Aorta (tissue), 5 donors: ENCODE measurements at regions not wholly inside any gene's neighbourhood (a gene's known extent, or its start where the extent isn't known, plus 50 kb on each side); places are given as distances from the start of the nearest gene placed in this dataset.

Source experiments
- ATAC-seq: fragments of 200-7000 bp; cut with Tn5 transposase; one replicate; pipeline ENCODE4 v1.9.1; 2022; ENCODE audit warnings: moderate library complexity; ENCODE audit not compliant: low FRiP score
- DNase-seq, 2 donors: peaks; one replicate each; pipeline ENCODE4 v3.0.0-alpha.2; 2020
- H3K27ac ChIP-seq, 2 donors: one replicate each; pipeline ENCODE4 v1.5.1; 2013; ENCODE audit warnings: low read length in 2 of 2, mild to moderate bottlenecking in 2 of 2, moderate library complexity in 2 of 2, control low read depth in 1 of 2, inconsistent platforms in 1 of 2, low read depth in 1 of 2
- H3K27me3 ChIP-seq, 2 donors: one replicate each; pipeline ENCODE4 v1.6.1; 2013; ENCODE audit warnings: control low read depth in 1 of 2, low read length in 1 of 2, mild to moderate bottlenecking in 1 of 2, moderate library complexity in 1 of 2; ENCODE audit not compliant: insufficient read depth in 2 of 2, control insufficient read depth in 1 of 2
- H3K36me3 ChIP-seq, 2 donors: one replicate each; pipeline ENCODE4 v1.6.1; 2013; ENCODE audit warnings: control low read depth in 1 of 2, low read length in 1 of 2, mild to moderate bottlenecking in 1 of 2; ENCODE audit not compliant: insufficient read depth in 2 of 2, control insufficient read depth in 1 of 2
- H3K4me1 ChIP-seq, 2 donors: one replicate each; pipeline ENCODE4 v1.6.1; 2013; ENCODE audit warnings: low read length in 2 of 2, control low read depth in 1 of 2, mild to moderate bottlenecking in 1 of 2, moderate library complexity in 1 of 2; ENCODE audit not compliant: insufficient read depth in 2 of 2, control insufficient read depth in 1 of 2
- H3K4me3 ChIP-seq, 2 donors: one replicate each; pipeline ENCODE4 v1.5.1; 2013; ENCODE audit warnings: low read length in 2 of 2, control low read depth in 1 of 2, mild to moderate bottlenecking in 1 of 2
- H3K9me3 ChIP-seq: one replicate; pipeline ENCODE4 v1.6.1; 2013; ENCODE audit warnings: mild to moderate bottlenecking, low read length; ENCODE audit not compliant: control insufficient read depth
- WGBS, 2 donors: extraction: QIAGEN DNeasy Blood & Tissue Kit; methylation state at CpG; one replicate each; pipeline ENCODE4 v1.1.7; 2013; 5-methylcytosine and 5-hydroxymethylcytosine counted together
- intact Hi-C, 2 donors: fragments of 100-400 bp; cut with DNase I; formaldehyde crosslinking; loops; one replicate each; pipeline versions ENCODE4 v1.14.2 to v1.15.0; 2022
- donor health status: healthy with polysubstance abuse.
- donor health status: Bipolar disorder and iron deficiency.
- donor health status: DM: no; HTN: no; CAD: no.
- donor health status: DM: no; HTN: no; CAD: no.
- donor health status: DM: yes; HTN: yes; CAD: no.

- WGBS, 2 donors = 74 to 75% methylated on average over 3 of the region's 3 CpGs
- ATAC-seq = no peak
Measured at GRCh38 chr11:29025001-29025400, 916.8 kb downstream of the METTL15 start.

GRCh38 chr11:29024386-29024785, 916.2 kb downstream of the METTL15 start:
- Histone ChIP-seq H3K4me1 (peaks cover 0 to 2% of the 10 kb centered on the region in 2 donors), H3K27ac (no peak overlapping the region), H3K27me3 (no peaks in the 10 kb centered on the region), H3K9me3 (no peaks in the 10 kb centered on the region), H3K36me3 (no peaks in the 10 kb centered on the region), H3K4me3 (no peak overlapping the region)
- 83 to 86% methylated on average over 4 of the region's 4 CpGs for WGBS, 2 donors
- no peak for DNase-seq
- no peak for ATAC-seq
- intact Hi-C loops = no loop called here

More at GRCh38 chr11:29025001-29025400, 916.8 kb downstream of the METTL15 start:
- H3K27ac ChIP-seq = no peak overlapping the region
- H3K4me3 ChIP-seq = no peak overlapping the region
- intact Hi-C loops = no loop called here
- H3K4me1 ChIP-seq = peaks cover 0 to 2% of the 10 kb centered on the region in 2 donors
- no peak for DNase-seq
- no peaks in the 10 kb centered on the region for H3K9me3 ChIP-seq
- no peaks in the 10 kb centered on the region for H3K36me3 ChIP-seq
- H3K27me3 ChIP-seq = no peaks in the 10 kb centered on the region

- DNase-seq (no peak), ATAC-seq (no peak)
- intact Hi-C loops = no loop called here
- no peaks in the 10 kb centered on the region for H3K36me3 ChIP-seq
- H3K4me1 ChIP-seq = peaks cover 0 to 2% of the 10 kb centered on the region in 2 donors
- H3K4me3 ChIP-seq = no peak overlapping the region
- no peaks in the 10 kb centered on the region for H3K27me3 ChIP-seq
- H3K27ac ChIP-seq = no peak overlapping the region
- WGBS, 2 donors = 71 to 72% methylated on average over 1 of the region's 1 CpG
- H3K9me3 ChIP-seq = no peaks in the 10 kb centered on the region
Measured at GRCh38 chr11:29023761-29024160, 915.6 kb downstream of the METTL15 start.

- Histone ChIP-seq H3K36me3 (no peaks in the 10 kb centered on the region), H3K4me1 (peaks cover 0 to 2% of the 10 kb centered on the region in 2 donors), H3K9me3 (no peaks in the 10 kb centered on the region), H3K4me3 (no peak overlapping the region), H3K27me3 (no peaks in the 10 kb centered on the region), H3K27ac (no peak overlapping the region)
- DNase-seq = no peak
- 21 to 31% methylated on average over 2 of the region's 2 CpGs for WGBS, 2 donors
- intact Hi-C loops = no loop called here
- no peak for ATAC-seq
Measured at GRCh38 chr11:29022676-29023075, 914.5 kb downstream of the METTL15 start.

- no peaks in the 10 kb centered on the region for H3K9me3 ChIP-seq
- WGBS, 2 donors = 85 to 87% methylated on average over 3 of the region's 3 CpGs
- no peak overlapping the region for H3K27ac ChIP-seq
- H3K27me3 ChIP-seq = no peaks in the 10 kb centered on the region
- intact Hi-C loops = no loop called here
- H3K4me1 ChIP-seq = peaks cover 0 to 2% of the 10 kb centered on the region in 2 donors
- no peak for DNase-seq
- no peak overlapping the region for H3K4me3 ChIP-seq
- ATAC-seq = no peak
- H3K36me3 ChIP-seq = no peaks in the 10 kb centered on the region
Measured at GRCh38 chr11:29019960-29020683, 911.9 kb downstream of the METTL15 start.

GRCh38 chr11:29018631-29019030, 910.4 kb downstream of the METTL15 start:
- Histone ChIP-seq H3K36me3 (no peaks in the 10 kb centered on the region), H3K4me1 (peaks cover 0 to 2% of the 10 kb centered on the region in 2 donors), H3K9me3 (no peaks in the 10 kb centered on the region), H3K27me3 (no peaks in the 10 kb centered on the region), H3K27ac (no peak overlapping the region), H3K4me3 (no peak overlapping the region)
- WGBS, 2 donors = 8 to 15% methylated on average over 2 of the region's 2 CpGs
- intact Hi-C loops = no loop called here
- ATAC-seq (peak; percentile 26), DNase-seq (no peak)

- no peaks in the 10 kb centered on the region for H3K27me3 ChIP-seq
- H3K36me3 ChIP-seq = no peaks in the 10 kb centered on the region
- WGBS, 2 donors = 94 to 95% methylated on average over 2 of the region's 2 CpGs
Measured at GRCh38 chr11:29017941-29018340, 909.8 kb downstream of the METTL15 start.

GRCh38 chr11:29012507-29012906, 904.3 kb downstream of the METTL15 start:
- no peak overlapping the region for H3K27ac ChIP-seq
- H3K36me3 ChIP-seq = no peaks in the 10 kb centered on the region
- no peaks in the 10 kb centered on the region for H3K9me3 ChIP-seq
- WGBS, 2 donors = 34 to 35% methylated on average over 2 of the region's 2 CpGs
- ATAC-seq (no peak), DNase-seq (no peak)
- H3K4me1 ChIP-seq = no peaks in the 10 kb centered on the region
- H3K27me3 ChIP-seq = no peaks in the 10 kb centered on the region
- intact Hi-C loops = no loop called here
- H3K4me3 ChIP-seq = no peak overlapping the region

More at GRCh38 chr11:29017941-29018340, 909.8 kb downstream of the METTL15 start:
- H3K4me3 ChIP-seq = no peak overlapping the region
- no peak for DNase-seq
- intact Hi-C loops = no loop called here
- peaks cover 0 to 2% of the 10 kb centered on the region in 2 donors for H3K4me1 ChIP-seq
- no peaks in the 10 kb centered on the region for H3K9me3 ChIP-seq
- ATAC-seq = no peak
- H3K27ac ChIP-seq = no peak overlapping the region

- no peaks in the 10 kb centered on the region for H3K27me3 ChIP-seq
- no peak overlapping the region for H3K27ac ChIP-seq
- no peaks in the 10 kb centered on the region for H3K9me3 ChIP-seq
- no peak for DNase-seq
- no peak for ATAC-seq
- H3K36me3 ChIP-seq = no peaks in the 10 kb centered on the region
- no peak overlapping the region for H3K4me3 ChIP-seq
- H3K4me1 ChIP-seq = no peaks in the 10 kb centered on the region
- intact Hi-C loops = no loop called here
Measured at GRCh38 chr11:29009426-29009825, 901.2 kb downstream of the METTL15 start.
